HG02938 (cell line): ENCODE measurements at regions not wholly inside any gene's neighbourhood (a gene's known extent, or its start where the extent isn't known, plus 50 kb on each side); places are given as distances from the start of the nearest gene placed in this dataset.
"Not testable (repeated sequence)": the region's sequence is repeated elsewhere in the genome, so short reads cannot be mapped to it uniquely, and the experiment has no call there.

Source experiments
- ATAC-seq: cut with Tn5 transposase; IDR thresholded peaks from one replicate; pipeline ENCODE4 v1.9.1; 2021; ENCODE audit warnings: mild to moderate bottlenecking, moderate library complexity; ENCODE audit not compliant: unreplicated experiment

- no peak for ATAC-seq
These were observed 278.5 kb upstream of the CCDC179 start for GRCh38 chr11:23138761-23139160.

GRCh38 chr11:23143022-23143421, 282.7 kb upstream of the CCDC179 start:
- no peak for ATAC-seq

- no peak for ATAC-seq
These were observed 291.5 kb upstream of the CCDC179 start for GRCh38 chr11:23151819-23152218.

GRCh38 chr11:23155503-23155902, 295.2 kb upstream of the CCDC179 start:
- no peak for ATAC-seq

GRCh38 chr11:23164022-23164421, 303.7 kb upstream of the CCDC179 start:
- ATAC-seq: no peak

- ATAC-seq: no peak
These were observed 306.1 kb upstream of the CCDC179 start for GRCh38 chr11:23166376-23166775.

GRCh38 chr11:23179609-23180008, 319.3 kb upstream of the CCDC179 start:
- no peak for ATAC-seq

- no peak for ATAC-seq
These were observed 320.9 kb upstream of the CCDC179 start for GRCh38 chr11:23181022-23181807.

GRCh38 chr11:23192256-23192655, 332.0 kb upstream of the CCDC179 start:
- ATAC-seq: no peak

- no peak for ATAC-seq
These were observed 341.8 kb upstream of the CCDC179 start for GRCh38 chr11:23201936-23202522.

- no peak for ATAC-seq
These were observed 342.3 kb upstream of the CCDC179 start for GRCh38 chr11:23202611-23203010.

GRCh38 chr11:23205156-23205871, 345.0 kb upstream of the CCDC179 start:
- no peak for ATAC-seq

- no peak for ATAC-seq
These were observed 346.6 kb upstream of the CCDC179 start for GRCh38 chr11:23206741-23207336.

- no peak for ATAC-seq
These were observed 350.9 kb upstream of the CCDC179 start for GRCh38 chr11:23211221-23211620.

GRCh38 chr11:23212807-23213206, 352.5 kb upstream of the CCDC179 start:
- ATAC-seq: no peak

GRCh38 chr11:23217072-23217471, 356.8 kb upstream of the CCDC179 start:
- no peak for ATAC-seq

GRCh38 chr11:23220086-23220485, 359.8 kb upstream of the CCDC179 start:
- not testable (repeated sequence) for ATAC-seq

- ATAC-seq: no peak
These were observed 361.1 kb upstream of the CCDC179 start for GRCh38 chr11:23221366-23221765.

- ATAC-seq: no peak
These were observed 366.2 kb upstream of the CCDC179 start for GRCh38 chr11:23226331-23227077.

- ATAC-seq: no peak
These were observed 366.8 kb upstream of the CCDC179 start for GRCh38 chr11:23227078-23227445.

- ATAC-seq: no peak
These were observed 372.4 kb upstream of the CCDC179 start for GRCh38 chr11:23232652-23233051.
